K562 (cell line): ENCODE measurements at regions not wholly inside any gene's neighbourhood (a gene's known extent, or its start where the extent isn't known, plus 50 kb on each side); places are given as distances from the start of the nearest gene placed in this dataset.

Experiments
- ATAC-seq: fragments of 200-7000 bp; cut with Tn5 transposase; 3 replicates; pipeline ENCODE4 v1.9.1; 2020; ENCODE audit warnings: moderate library complexity
- BruUV-seq: library from RNA; stranded (reverse); fragments of 400-500 nt; replicated peaks from 2 replicates; lab custom pipeline; 2021; lab: Mats Ljungman, UMichigan
- CTCF ChIA-PET: fragments of 300-600 bp; formaldehyde crosslinking; extraction: SDS; loops from one replicate; lab custom pipeline; 2021; ENCODE audit warnings: low intra/inter-chr PET ratio; lab: Yijun Ruan, JAX
- POLR2A ChIA-PET: fragments of 300-600, 350-650 bp; sonication (Branson Sonifier 250); formaldehyde crosslinking; extraction: SDS; loops from one replicate; lab custom pipeline; 2021; ENCODE audit warnings: antibody characterized with exemption, inconsistent platforms; lab: Yijun Ruan, JAX
- DNase-seq, 4 experiments: peaks; one replicate each; pipeline versions ENCODE4 v3.0.0 to v3.0.0-alpha.2; 2011 to 2018; ENCODE audit warnings: low spot score in 3 of 4, mixed read lengths in 3 of 4; ENCODE audit errors: extremely low read depth in 1 of 4
- FAIRE-seq: peaks from 2 replicates; lab custom pipeline; 2011; peaks lifted over from hg19 to GRCh38; lab: Jason Lieb, UNC
- H2AFZ ChIP-seq: 2 replicates; pipeline ENCODE4 v1.6.0; 2011; ENCODE audit warnings: low read depth, low read length, control low read depth, inconsistent platforms
- H3K27ac ChIP-seq: fragments of 200-600 bp; 3 replicates; pipeline ENCODE4 v1.8.0; 2011; ENCODE audit warnings: low read depth, mild to moderate bottlenecking, control low read depth, inconsistent platforms, low read length, moderate library complexity, mixed read lengths; ENCODE audit errors: extremely low read depth
- H3K27me3 ChIP-seq, 2 experiments: fragments of 300-600 bp in 1 of 2; 2 replicates in 1 of 2; 3 replicates in 1 of 2; pipeline versions ENCODE4 v1.6.0 to v1.8.0; 2011; ENCODE audit warnings: inconsistent platforms in 2 of 2, low read length in 2 of 2, mild to moderate bottlenecking in 1 of 2, mixed read lengths in 1 of 2, moderate library complexity in 1 of 2; ENCODE audit not compliant: control insufficient read depth in 2 of 2, insufficient read depth in 2 of 2
- H3K36me3 ChIP-seq: fragments of 300-600 bp; 3 replicates; pipeline ENCODE4 v1.8.0; 2011; ENCODE audit warnings: mild to moderate bottlenecking, low read length, inconsistent platforms; ENCODE audit not compliant: control insufficient read depth, insufficient read depth
- H3K4me1 ChIP-seq, 2 experiments: fragments of 200-600 bp in 1 of 2; replicated peaks in 1 of 2; 2 replicates in 1 of 2; 3 replicates in 1 of 2; pipeline versions ENCODE4 v1.5.1 to v1.8.0; 2011; ENCODE audit warnings: inconsistent platforms in 2 of 2, low read length in 2 of 2, mild to moderate bottlenecking in 1 of 2, mixed read lengths in 1 of 2, moderate library complexity in 1 of 2; ENCODE audit not compliant: control insufficient read depth in 2 of 2, insufficient read depth in 2 of 2
- H3K4me2 ChIP-seq: 2 replicates; pipeline ENCODE4 v1.6.1; 2011; ENCODE audit warnings: low read length, control low read depth, inconsistent platforms, mixed read lengths; ENCODE audit not compliant: insufficient read depth
- H3K4me3 ChIP-seq: fragments of 200-600 bp; sonication (generic), shearing (Covaris generic); 2 replicates; pipeline ENCODE4 v1.5.1; 2016; ENCODE audit warnings: control low read depth, inconsistent platforms
- H3K79me2 ChIP-seq: fragments of 200-600 bp; 3 replicates; pipeline ENCODE4 v1.8.0; 2011; ENCODE audit warnings: low read length, inconsistent platforms; ENCODE audit not compliant: control insufficient read depth, insufficient read depth
- H3K9ac ChIP-seq, 2 experiments: 2 replicates each; pipeline versions ENCODE4 v1.6.0 to v1.6.1; 2011; ENCODE audit warnings: low read depth in 2 of 2, low read length in 2 of 2, control low read depth in 1 of 2, inconsistent platforms in 1 of 2, mild to moderate bottlenecking in 1 of 2, mixed read lengths in 1 of 2; ENCODE audit not compliant: insufficient read depth in 1 of 2
- H3K9me1 ChIP-seq: one replicate; pipeline ENCODE4 v1.6.0; 2011; ENCODE audit warnings: inconsistent platforms, mild to moderate bottlenecking, low read length, moderate library complexity; ENCODE audit not compliant: control insufficient read depth, insufficient read depth
- H3K9me3 ChIP-seq: replicated peaks from 2 replicates; pipeline ENCODE4 v1.5.1; 2011; ENCODE audit warnings: low read depth, low read length, inconsistent platforms; ENCODE audit not compliant: control insufficient read depth, insufficient read depth
- H4K20me1 ChIP-seq: replicated peaks from 2 replicates; pipeline ENCODE4 v1.6.1; 2011; ENCODE audit warnings: low read length, inconsistent platforms, mixed read lengths; ENCODE audit not compliant: control insufficient read depth, insufficient read depth
- BACH1 ChIP-seq: fragments of 200-800 bp; sonication (Bioruptor generic); IDR thresholded peaks from 2 replicates; pipeline ENCODE4 v1.6.1; 2016; ENCODE audit warnings: missing genetic modification characterization, missing compliant biosample characterization
- C11orf30 ChIP-seq: fragments of 450-650 bp; IDR thresholded peaks from 2 replicates; pipeline ENCODE4 v1.6.1; 2016; ENCODE audit warnings: low read depth, mild to moderate bottlenecking
- DPF2 ChIP-seq: fragments of 450-650 bp; IDR thresholded peaks from 2 replicates; pipeline ENCODE4 v1.6.1; 2016
- GATAD2A ChIP-seq: fragments of 450-650 bp; IDR thresholded peaks from 2 replicates; pipeline ENCODE4 v1.6.1; 2017
- JUN ChIP-seq, 2 experiments: sonication (generic) in 1 of 2; formaldehyde crosslinking in 1 of 2; IDR thresholded peaks; 2 replicates each; pipeline versions ENCODE4 v1.6.1 to v1.8.0; 2012 to 2022; ENCODE audit warnings: borderline replicate concordance in 2 of 2, mild to moderate bottlenecking in 2 of 2, improper control_type of control experiment in 1 of 2, low read depth in 1 of 2, low read length in 1 of 2, missing genetic modification reagents in 1 of 2
- MAFF ChIP-seq: IDR thresholded peaks from 2 replicates; pipeline ENCODE4 v1.6.1; 2012; ENCODE audit warnings: low read length, improper control_type of control experiment
- MAFG ChIP-seq: fragments of 450-650 bp; conservative IDR thresholded peaks from 2 replicates; pipeline ENCODE4 v1.6.1; 2016; ENCODE audit warnings: missing genetic modification characterization, missing compliant biosample characterization
- MEIS2 ChIP-seq: fragments of 450-650 bp; IDR thresholded peaks from 2 replicates; pipeline ENCODE4 v1.6.1; 2014; ENCODE audit warnings: mild to moderate bottlenecking; ENCODE audit not compliant: partially characterized antibody
- NFE2L1 ChIP-seq: fragments of 450-650 bp; IDR thresholded peaks from 2 replicates; pipeline ENCODE4 v1.6.1; 2016; ENCODE audit warnings: missing genetic modification characterization, low read depth, mild to moderate bottlenecking, missing compliant biosample characterization, moderate library complexity, borderline replicate concordance
- NR4A1 ChIP-seq, 2 experiments: fragments of 250-450 bp in 1 of 2; fragments of 450-650 bp in 1 of 2; sonication (Bioruptor Pico) in 1 of 2; IDR thresholded peaks; 2 replicates each; pipeline versions ENCODE4 v1.4.0 to v1.6.1; 2016 to 2020; ENCODE audit warnings: mild to moderate bottlenecking in 2 of 2, missing compliant biosample characterization in 1 of 2, missing genetic modification characterization in 1 of 2, moderate library complexity in 1 of 2
- PKNOX1 ChIP-seq: fragments of 450-650 bp; IDR thresholded peaks from 2 replicates; pipeline ENCODE4 v1.6.1; 2016
- SLC30A9 ChIP-seq: fragments of 250-450 bp; sonication (Bioruptor Pico); IDR thresholded peaks from 2 replicates; pipeline ENCODE4 v1.8.0; 2022; ENCODE audit warnings: mild to moderate bottlenecking, moderate library complexity
- SMAD1 ChIP-seq: fragments of 150-350 bp; IDR thresholded peaks from 2 replicates; pipeline ENCODE4 v1.6.1; 2014; ENCODE audit warnings: low read length, low read depth; ENCODE audit not compliant: partially characterized antibody
- TAF15 ChIP-seq: fragments of 200-400 bp; formaldehyde crosslinking; IDR thresholded peaks from 2 replicates; pipeline ENCODE4 v1.6.1; 2017; ENCODE audit warnings: mild to moderate bottlenecking, low read depth, low read length, moderate library complexity
- ZNF316 ChIP-seq: fragments of 450-650 bp; IDR thresholded peaks from 2 replicates; pipeline ENCODE4 v1.6.1; 2016
- ZNF551 ChIP-seq: fragments of 250-450 bp; sonication (Bioruptor Pico); IDR thresholded peaks from 2 replicates; pipeline ENCODE4 v1.5.0; 2021; ENCODE audit warnings: mild to moderate bottlenecking, moderate library complexity
- ZNF584 ChIP-seq: fragments of 200-800 bp; sonication (Bioruptor generic); IDR thresholded peaks from 2 replicates; pipeline ENCODE4 v1.6.1; 2016; ENCODE audit warnings: low read depth, mild to moderate bottlenecking, missing genetic modification characterization, missing compliant biosample characterization
- ZNF764 ChIP-seq: fragments of 250-450 bp; sonication (Bioruptor Pico); IDR thresholded peaks from 2 replicates; pipeline ENCODE4 v1.4.0; 2020; ENCODE audit warnings: low read depth, mild to moderate bottlenecking, moderate library complexity
- WGBS: fragments of 100-300 bp; shearing (Covaris generic); methylation state at CpG from one replicate; pipeline ENCODE4 v1.1.6; 2016; ENCODE audit warnings: low coverage, mixed read lengths; ENCODE audit not compliant: insufficient coverage; ENCODE audit errors: missing lambda C conversion rate; 5-methylcytosine and 5-hydroxymethylcytosine counted together
- in situ Hi-C: fragments of 300-500 bp; cut with MboI; formaldehyde crosslinking; loops from 4 replicates; pipeline ENCODE4 v1.15.0; 2018; ENCODE audit warnings: inconsistent platforms, mixed read lengths
- intact Hi-C: fragments of 100-400 bp; cut with micrococcal nuclease; formaldehyde crosslinking; loops from 2 replicates; pipeline ENCODE4 v1.14.2; 2022
- TF ChIP-seq, protein P1 (sequence below): sonication (generic); IDR thresholded peaks from 2 replicates; pipeline ENCODE4 v1.6.1; 2016

DNA sequence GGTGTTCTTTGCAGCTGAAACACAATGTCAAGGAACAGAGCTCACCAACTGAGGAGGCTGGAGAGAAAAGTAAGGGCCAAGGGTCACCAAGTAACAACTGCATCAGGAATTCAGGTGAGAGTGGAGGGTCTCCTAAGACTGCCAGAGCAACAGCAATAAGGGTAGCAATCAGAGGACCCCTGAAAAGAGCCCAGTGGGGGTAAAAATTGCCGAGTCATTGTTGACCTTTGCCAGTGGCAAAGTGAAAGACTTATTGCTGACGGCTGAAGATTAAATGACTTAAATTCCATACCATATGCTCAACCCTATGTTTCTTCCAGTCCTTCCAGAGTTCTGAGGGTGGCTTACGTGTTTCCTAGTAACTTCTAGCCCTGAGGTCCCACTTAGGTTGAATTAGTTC lies 51.9 kb upstream of the ARHGAP42 start:
- Histone ChIP-seq H3K36me3 (no peaks in the 10 kb centered on the region), H3K27ac (peak overlapping the region; percentile 6; the same call in 1 of the 3 replicates), H2AFZ (peak overlapping the region; percentile 61), H4K20me1 (no peaks in the 10 kb centered on the region), H3K4me2 (peak overlapping the region; percentile 6; the same call in 1 of the 2 replicates), H3K79me2 (no peaks in the 10 kb centered on the region), H3K9me1 (no peaks in the 10 kb centered on the region), H3K9me3 (no peaks in the 10 kb centered on the region), H3K9ac (no peak overlapping the region), H3K27me3 (no peaks in the 10 kb centered on the region), H3K4me3 (no peak overlapping the region), H3K4me1 (peaks cover 0 to 14% of the 10 kb centered on the region in 2 experiments; a peak in 3 of 5 replicates)
- no TSS peak for BruUV-seq
- intact Hi-C loops (no loop called here), in situ Hi-C loops (no loop called here)
- ChIA-PET POLR2A (no interaction called here), CTCF (no interaction called here)
- ATAC-seq, result peak; percentile 27
- FAIRE-seq, result peak; percentile 42
- 3% methylated on average over 3 of the region's 3 CpGs for WGBS
- DNase-seq, result no peak
- TF ChIP-seq ZNF551 (CRISPR knock-in tag) (no peak), GATAD2A (no peak), ZNF764 (CRISPR knock-in tag) (no peak), NR4A1 (CRISPR knock-in tag; IDR thresholded peaks at IDR 0.05) (no peak), NR4A1 (tag; IDR thresholded peaks at IDR 0.05) (no peak), TAF15 (no peak), DPF2 (peak; percentile 44; the same call in 1 of the 2 replicates), NFE2L1 (tag) (peak; percentile 67), MEIS2 (peak; percentile 64), ZNF584 (CRISPR knock-in tag) (no peak), C11orf30 (peak; percentile 64), SMAD1 (no peak), MAFF (peak; percentile 81), PKNOX1 (0 out of 2 replicates have a peak, but pooled peaks have one; percentile 20), SLC30A9 (no peak), BACH1 (peak; percentile 55; the same call in 1 of the 2 replicates), MAFG (peak; percentile 88), ZNF316 (peak; percentile 82), JUN (IDR thresholded peaks at IDR 0.05; ENCODE audit: borderline replicate concordance, low read depth, low read length) (no peak), JUN (CRISPR knock-in tag; IDR thresholded peaks at IDR 0.05; ENCODE audit: borderline replicate concordance) (no peak)
- TF ChIP-seq, protein P1, sequence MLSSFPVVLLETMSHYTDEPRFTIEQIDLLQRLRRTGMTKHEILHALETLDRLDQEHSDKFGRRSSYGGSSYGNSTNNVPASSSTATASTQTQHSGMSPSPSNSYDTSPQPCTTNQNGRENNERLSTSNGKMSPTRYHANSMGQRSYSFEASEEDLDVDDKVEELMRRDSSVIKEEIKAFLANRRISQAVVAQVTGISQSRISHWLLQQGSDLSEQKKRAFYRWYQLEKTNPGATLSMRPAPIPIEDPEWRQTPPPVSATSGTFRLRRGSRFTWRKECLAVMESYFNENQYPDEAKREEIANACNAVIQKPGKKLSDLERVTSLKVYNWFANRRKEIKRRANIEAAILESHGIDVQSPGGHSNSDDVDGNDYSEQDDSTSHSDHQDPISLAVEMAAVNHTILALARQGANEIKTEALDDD, result no peak
